ENCODE measurements at regions not wholly inside any gene's neighbourhood (a gene's known extent, or its start where the extent isn't known, plus 50 kb on each side); places are given as distances from the start of the nearest gene placed in this dataset.

GRCh38 chr3:124558991-124559845 is 171.0 kb upstream of the UMPS start:
- DNase-seq = peak; percentile 13

- peak; percentile 47 for DNase-seq
Observed at GRCh38 chr3:124559846-124560574, 170.2 kb upstream of the UMPS start.

DNA sequence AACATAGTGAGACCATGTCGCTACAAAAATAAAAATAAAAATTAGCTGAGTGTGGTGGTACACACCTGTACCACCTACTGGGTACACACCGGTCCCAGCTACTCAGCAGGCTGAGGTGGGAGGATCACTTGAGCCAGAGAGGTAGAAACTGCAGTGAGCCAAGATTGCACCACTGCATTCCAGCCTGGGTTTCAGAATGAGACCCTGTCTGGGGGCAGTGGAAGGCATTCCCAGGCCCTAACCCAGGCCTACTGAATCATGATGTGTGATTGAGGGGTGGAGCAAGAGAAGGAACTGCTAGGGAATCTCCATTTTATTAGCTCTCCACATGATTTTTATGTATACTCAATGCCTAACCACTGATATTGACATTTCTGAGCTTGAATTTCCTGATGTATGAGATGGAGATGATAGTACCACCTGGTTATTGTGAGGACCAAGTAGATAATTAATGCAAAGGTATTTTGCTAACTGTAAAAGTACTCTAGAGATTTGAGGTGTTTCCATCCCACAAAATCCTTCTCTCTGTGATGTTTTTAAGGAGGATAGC is 169.5 kb upstream of the UMPS start:
- no peak for DNase-seq

- no peak for DNase-seq
Observed at GRCh38 chr3:124562769-124563168, 167.5 kb upstream of the UMPS start.

DNA sequence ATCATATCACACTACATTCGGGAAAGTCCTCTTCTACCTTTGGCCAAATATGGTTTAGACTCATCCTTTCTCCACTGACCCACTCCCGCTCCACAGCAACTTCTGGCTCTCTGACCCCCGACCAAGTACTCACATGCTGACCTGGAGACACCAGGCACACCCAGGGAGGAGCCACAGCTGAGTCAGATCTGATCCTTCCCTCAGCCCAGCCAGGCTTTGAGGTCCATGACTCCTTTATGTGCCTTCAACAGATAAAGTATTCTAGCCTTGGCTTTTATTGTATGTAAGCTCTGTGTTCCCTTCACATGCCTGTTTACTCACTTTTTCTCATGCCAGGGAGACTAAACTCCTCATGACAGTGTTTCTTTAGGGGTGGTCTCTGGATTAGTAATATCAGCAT is 166.9 kb upstream of the UMPS start:
- DNase-seq = no peak

- DNase-seq = peak; percentile 66
Observed at GRCh38 chr3:124565013-124565412, 165.2 kb upstream of the UMPS start.

DNA sequence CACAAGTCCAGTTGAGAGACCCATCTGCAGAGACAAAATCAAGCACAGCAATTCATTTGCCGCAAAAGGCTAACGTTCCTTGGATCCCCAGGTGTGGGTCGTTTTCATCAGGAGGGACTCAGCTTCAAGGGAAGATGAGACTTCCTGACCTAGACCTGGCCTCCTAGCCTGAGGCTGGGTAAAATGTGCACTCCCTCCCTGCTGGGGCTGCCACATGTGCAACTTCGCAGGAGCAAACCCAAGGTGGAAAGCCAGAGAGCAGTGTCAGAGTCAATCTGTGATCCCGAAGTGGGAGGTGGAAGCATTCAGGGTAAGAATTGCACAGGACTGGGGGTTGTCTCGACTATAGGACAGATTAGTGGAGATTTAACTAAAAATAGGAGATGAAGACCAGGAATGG is 164.7 kb upstream of the UMPS start:
- no peak for DNase-seq

GRCh38 chr3:124566701-124567100 is 163.6 kb upstream of the UMPS start:
- DNase-seq = no peak

GRCh38 chr3:124567179-124567578 is 163.1 kb upstream of the UMPS start:
- no peak for DNase-seq

GRCh38 chr3:124569761-124570160 is 160.5 kb upstream of the UMPS start:
- DNase-seq = no peak

- no peak for DNase-seq
Observed at GRCh38 chr3:124570232-124570631, 160.0 kb upstream of the UMPS start.

DNA sequence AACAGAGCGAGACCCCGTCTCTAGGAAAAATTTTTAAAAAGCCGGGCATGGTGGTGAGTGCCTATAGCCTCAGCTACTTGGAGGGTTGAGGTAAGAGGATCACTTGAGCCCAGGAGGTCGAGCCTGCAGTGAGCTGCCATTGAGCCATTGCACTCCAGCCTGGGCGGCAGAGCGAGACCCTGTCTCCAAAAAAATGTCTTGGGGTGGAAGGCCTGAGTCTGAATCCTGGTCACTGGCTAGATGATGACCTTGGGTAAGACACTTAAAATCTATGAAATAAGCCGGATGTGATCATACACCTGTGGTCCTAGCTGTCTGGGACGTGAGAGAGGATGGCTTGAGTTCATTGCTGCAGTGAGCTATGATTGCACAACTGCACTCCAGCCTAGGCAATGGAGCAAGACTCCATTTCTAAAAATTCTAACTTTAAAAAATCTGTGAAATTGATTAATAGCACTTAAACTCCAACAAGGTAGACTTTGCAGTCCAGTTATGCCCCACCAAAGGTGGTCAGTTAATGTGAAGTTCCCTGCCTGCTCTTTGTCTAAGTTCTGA is 157.3 kb upstream of the UMPS start:
- no peak for DNase-seq

DNA sequence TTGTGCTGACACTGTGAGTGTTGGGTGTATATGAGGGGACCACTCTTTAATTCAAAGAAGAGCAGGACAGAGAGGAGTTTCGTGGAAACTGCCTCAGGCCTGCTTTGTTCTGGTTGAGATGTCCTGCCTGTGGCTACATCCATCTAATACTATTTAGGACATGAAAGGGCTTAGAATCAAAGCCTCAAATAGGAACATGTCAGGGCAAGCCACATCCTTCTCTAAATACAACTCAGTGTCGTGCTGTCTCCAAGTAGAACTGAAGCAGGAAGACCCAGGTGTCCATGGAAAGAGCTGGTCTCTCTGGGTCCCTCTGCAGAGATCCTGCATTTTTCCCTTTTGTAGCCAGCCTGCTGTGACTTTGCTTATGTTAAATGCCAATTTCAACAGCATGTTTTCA is 156.2 kb upstream of the UMPS start:
- no peak for DNase-seq

DNA sequence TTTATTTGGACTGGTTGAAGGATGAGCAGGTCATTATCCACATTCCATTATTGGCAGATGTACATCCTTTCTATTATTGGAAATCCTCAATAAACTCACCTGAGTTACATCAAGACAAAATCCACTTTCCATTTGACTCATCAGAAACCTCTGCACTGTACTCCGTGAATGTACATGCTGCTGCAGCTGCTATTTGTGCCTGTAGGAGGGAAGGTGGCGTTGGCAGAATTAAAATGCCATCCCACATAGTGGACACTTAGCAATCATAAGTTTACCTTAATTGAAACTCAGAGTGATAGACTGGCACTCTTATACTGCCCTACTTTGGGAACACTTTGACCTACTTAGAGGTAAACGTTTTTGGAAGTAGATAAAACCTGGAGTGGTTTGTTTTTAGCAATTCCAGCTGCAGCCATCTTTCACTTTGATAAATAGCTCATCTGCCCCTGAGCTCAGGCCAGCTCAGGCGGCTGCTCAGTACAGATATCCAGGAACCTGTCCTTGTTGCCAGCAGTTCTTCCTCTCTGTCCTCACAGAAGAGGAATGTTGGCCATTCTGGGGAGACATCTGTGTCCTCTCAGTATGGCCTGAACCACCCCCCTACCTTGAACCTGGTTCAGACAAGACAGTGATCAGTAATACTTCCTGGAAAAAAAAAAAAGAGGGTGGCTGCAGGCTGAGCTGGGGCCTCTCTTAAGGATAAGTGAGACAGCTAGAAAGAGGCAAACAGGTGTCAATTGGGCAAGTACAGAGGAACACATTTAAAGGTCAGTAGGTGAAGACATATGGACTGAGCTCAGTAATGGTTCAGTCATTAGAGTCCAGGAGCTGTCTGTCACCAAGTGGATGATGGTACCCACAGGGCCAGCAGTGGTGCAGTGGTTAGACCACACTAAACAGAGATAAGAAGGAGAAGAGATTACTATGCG is 153.4 kb upstream of the UMPS start:
- DNase-seq = no peak

DNA sequence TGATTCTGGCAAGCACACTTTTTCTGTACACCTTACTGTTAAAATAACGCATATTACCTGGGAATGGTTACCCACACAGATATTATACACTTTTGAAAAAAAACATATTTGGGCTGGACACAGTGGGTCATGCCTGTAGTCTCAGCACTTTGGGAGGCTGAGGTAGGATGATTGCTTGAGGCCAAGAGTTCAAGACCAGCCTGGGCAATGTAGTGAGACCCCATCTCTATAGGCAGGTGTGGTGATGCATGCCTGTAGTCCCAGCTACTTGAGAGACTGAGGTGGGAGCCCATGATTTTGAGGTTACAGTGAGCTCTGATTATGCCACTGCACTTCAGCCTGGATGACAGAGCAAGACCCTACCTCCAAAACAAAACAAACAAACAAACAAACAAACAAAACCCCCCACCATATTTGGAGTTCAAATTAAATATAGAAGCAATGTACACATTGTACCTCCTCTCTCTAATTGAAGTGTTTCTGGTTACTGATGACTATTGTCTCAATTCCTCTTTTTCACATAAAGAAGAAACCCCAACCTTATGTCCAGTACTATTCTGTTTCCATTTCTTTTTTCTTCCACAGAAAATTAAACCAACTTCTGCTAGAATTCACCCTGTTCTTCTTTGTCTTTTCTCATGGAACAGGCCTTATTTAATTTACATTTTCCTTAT is 152.6 kb upstream of the UMPS start:
- no peak for DNase-seq

DNA sequence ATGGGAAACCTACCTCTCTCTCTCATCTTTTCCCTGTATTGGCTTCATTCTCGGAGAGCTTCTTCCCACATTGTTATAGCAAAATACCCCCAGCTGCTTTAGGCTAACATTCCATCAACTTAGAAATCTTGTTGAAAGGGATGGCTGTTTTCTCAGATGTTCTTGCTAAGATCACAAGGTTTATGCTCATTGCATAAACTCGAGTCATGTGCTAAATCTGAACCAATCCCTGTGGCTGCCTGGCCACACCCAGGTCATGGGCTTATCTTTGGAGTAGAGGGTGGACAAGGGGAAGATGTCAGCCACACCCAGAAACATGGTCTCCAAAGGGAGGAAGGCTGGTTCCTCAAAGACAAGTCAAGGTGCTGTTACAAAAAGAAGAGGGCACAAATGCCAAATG is 150.6 kb upstream of the UMPS start:
- DNase-seq = no peak

DNA sequence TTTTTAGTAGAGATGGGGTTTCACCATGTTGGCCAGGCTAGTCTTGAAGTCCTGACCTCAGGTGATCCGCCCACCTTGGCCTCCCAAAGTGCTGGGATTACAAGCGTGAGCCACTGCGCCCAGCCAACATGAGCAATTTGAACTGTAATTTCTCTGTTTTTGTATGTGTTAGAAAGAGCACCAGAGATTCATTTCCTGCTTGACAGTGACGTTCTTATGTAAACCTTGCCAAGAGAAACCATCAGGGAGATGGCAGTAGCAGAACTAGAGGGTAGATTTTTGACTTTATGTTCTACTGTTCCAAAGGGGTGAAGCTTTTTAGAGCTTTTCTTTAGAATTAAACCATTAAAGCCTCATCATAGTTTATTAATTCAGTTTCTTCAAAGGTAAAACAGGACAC is 148.1 kb upstream of the UMPS start:
- no peak for DNase-seq

- no peak for DNase-seq
Observed at GRCh38 chr3:124582621-124583395, 147.4 kb upstream of the UMPS start.

DNA sequence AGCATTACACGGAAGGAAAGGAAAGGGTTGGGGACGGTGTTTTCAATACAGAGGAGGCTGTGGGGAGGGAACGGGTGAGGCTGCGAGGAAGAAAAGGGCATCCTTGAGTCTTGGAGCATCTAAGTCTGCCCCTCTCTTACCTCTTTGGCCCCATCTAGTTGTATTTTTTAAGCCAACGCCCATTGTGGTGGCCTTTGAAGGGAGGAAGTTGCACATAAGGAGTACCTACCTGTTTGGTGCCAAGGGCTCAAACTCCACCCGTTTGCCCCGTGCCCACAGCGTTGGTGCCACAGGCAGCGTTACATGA is 146.1 kb upstream of the UMPS start:
- DNase-seq = no peak

GRCh38 chr3:124584552-124585391 is 145.5 kb upstream of the UMPS start:
- no peak for DNase-seq
